Activated CD4-positive, alpha-beta T cell treated with anti-CD3 and anti-CD28 coated beads for 36 hours (primary cell): ENCODE measurements at regions not wholly inside any gene's neighbourhood (a gene's known extent, or its start where the extent isn't known, plus 50 kb on each side); places are given as distances from the start of the nearest gene placed in this dataset.

Source experiments
- ATAC-seq: fragments of 200-7000 bp; cut with Tn5 transposase; one replicate; pipeline ENCODE4 v1.10.0; 2021; ENCODE audit warnings: mild to moderate bottlenecking, moderate library complexity
- CTCF ChIA-PET: fragments of 350-600 bp; sonication (Branson Sonifier 250); formaldehyde crosslinking; loops from one replicate; lab custom pipeline; 2021; ENCODE audit warnings: antibody characterized with exemption; lab: Charles Lee
- POLR2A ChIA-PET: fragments of 350-600 bp; sonication (Branson Sonifier 250); formaldehyde crosslinking; loops from one replicate; lab custom pipeline; 2021; ENCODE audit warnings: antibody characterized with exemption, inconsistent platforms; lab: Charles Lee
- DNase-seq: peaks from one replicate; pipeline ENCODE4 v3.0.0-alpha.2; 2020
- H3K27ac Mint-ChIP-seq: one replicate; pipeline ENCODE4 v1.8.0; 2021; ENCODE audit warnings: mixed read lengths
- H3K27me3 Mint-ChIP-seq: one replicate; pipeline ENCODE4 v1.8.0; 2021; ENCODE audit warnings: mixed read lengths
- H3K36me3 Mint-ChIP-seq: one replicate; pipeline ENCODE4 v1.8.0; 2021; ENCODE audit warnings: low read depth, mixed read lengths
- H3K4me1 Mint-ChIP-seq: one replicate; pipeline ENCODE4 v1.8.0; 2021; ENCODE audit warnings: mixed read lengths
- H3K4me3 Mint-ChIP-seq: one replicate; pipeline ENCODE4 v1.8.0; 2021; ENCODE audit warnings: mild to moderate bottlenecking, moderate library complexity, mixed read lengths
- H3K9me3 Mint-ChIP-seq: one replicate; pipeline ENCODE4 v1.8.0; 2021; ENCODE audit warnings: low read depth, mixed read lengths
- intact Hi-C, 2 experiments: fragments of 100-400 bp; cut with DNase I in 1 of 2; cut with micrococcal nuclease in 1 of 2; formaldehyde crosslinking; loops; one replicate each; pipeline versions ENCODE4 v1.14.2 to v1.15.1; 2022 to 2024; cut with DNase I, micrococcal nuclease

- H3K9me3 Mint-ChIP-seq = no peaks in the 10 kb centered on the region
- DNase-seq (no peak), ATAC-seq (no peak)
- H3K4me1 Mint-ChIP-seq = no peaks in the 10 kb centered on the region
- no peak overlapping the region for H3K27ac Mint-ChIP-seq
- H3K27me3 Mint-ChIP-seq = peaks cover 7% of the 10 kb centered on the region
- H3K4me3 Mint-ChIP-seq = no peak overlapping the region
- H3K36me3 Mint-ChIP-seq = no peaks in the 10 kb centered on the region
- ChIA-PET POLR2A (no interaction called here), CTCF (no interaction called here)
- intact Hi-C loops = no loop called here
Measured at GRCh38 chr12:130263996-130264395, 73.7 kb upstream of the PIWIL1 start.

- Mint-ChIP-seq H3K4me3 (no peak overlapping the region), H3K9me3 (no peaks in the 10 kb centered on the region), H3K27ac (no peak overlapping the region), H3K36me3 (no peaks in the 10 kb centered on the region), H3K27me3 (peaks cover 8% of the 10 kb centered on the region), H3K4me1 (no peaks in the 10 kb centered on the region)
- intact Hi-C loops = no loop called here
- POLR2A ChIA-PET = no interaction called here
- CTCF ChIA-PET = interaction anchor here (0.6 kb wide), 1 partner anchor 117 kb away, joined by 3 read pairs; no protein-coding TSS in a partner anchor
- ATAC-seq (no peak), DNase-seq (peak; percentile 15)
Measured at GRCh38 chr12:130266751-130267150, 70.9 kb upstream of the PIWIL1 start.

- intact Hi-C loops = loop anchor here (2.0 to 5.0 kb wide), 2 partner anchors 233 to 467 kb away; no protein-coding TSS in a partner anchor
Measured at GRCh38 chr12:130280231-130280630, 57.5 kb upstream of the PIWIL1 start.

GRCh38 chr12:130280742-130281141, 56.9 kb upstream of the PIWIL1 start:
- H3K4me1 Mint-ChIP-seq = peaks cover 5% of the 10 kb centered on the region
- no peak overlapping the region for H3K4me3 Mint-ChIP-seq
- H3K36me3 Mint-ChIP-seq = no peaks in the 10 kb centered on the region
- no peak overlapping the region for H3K27ac Mint-ChIP-seq
- no peaks in the 10 kb centered on the region for H3K9me3 Mint-ChIP-seq
- POLR2A ChIA-PET = no interaction called here
- ATAC-seq (no peak), DNase-seq (no peak)
- intact Hi-C loops = loop anchor here (1.0 to 5.0 kb wide), 4 partner anchors 55 to 468 kb away; no protein-coding TSS in a partner anchor
- peaks cover 4% of the 10 kb centered on the region for H3K27me3 Mint-ChIP-seq
- CTCF ChIA-PET = interaction anchor here (0.6 to 3.0 kb wide), 16 partner anchors 12 to 468 kb away, joined by 3 to 14 read pairs (median 3); no protein-coding TSS in a partner anchor

More at GRCh38 chr12:130280231-130280630, 57.5 kb upstream of the PIWIL1 start:
- POLR2A ChIA-PET = no interaction called here
- Mint-ChIP-seq H3K27ac (no peak overlapping the region), H3K4me1 (peaks cover 5% of the 10 kb centered on the region), H3K4me3 (no peak overlapping the region), H3K27me3 (peaks cover 5% of the 10 kb centered on the region), H3K36me3 (no peaks in the 10 kb centered on the region), H3K9me3 (no peaks in the 10 kb centered on the region)
- peak; percentile 85 for ATAC-seq
- CTCF ChIA-PET = interaction anchor here (0.6 to 3.0 kb wide), 7 partner anchors 13 to 1184 kb away, joined by 3 to 14 read pairs (median 3); no protein-coding TSS in a partner anchor
- peak; percentile 28 for DNase-seq

- peak; percentile 77 for DNase-seq
- Mint-ChIP-seq H3K36me3 (no peaks in the 10 kb centered on the region), H3K4me3 (peak overlapping the region; percentile 54), H3K9me3 (no peaks in the 10 kb centered on the region), H3K27me3 (peaks cover 3% of the 10 kb centered on the region), H3K4me1 (peaks cover 5% of the 10 kb centered on the region), H3K27ac (no peak overlapping the region)
- ATAC-seq = peak; percentile 77
- POLR2A ChIA-PET = no interaction called here
- intact Hi-C loops = loop anchor here (1.0 to 5.0 kb wide), 4 partner anchors 54 to 467 kb away; no protein-coding TSS in a partner anchor
- CTCF ChIA-PET = interaction anchor here (0.6 to 3.0 kb wide), 15 partner anchors 11 to 467 kb away, joined by 3 to 14 read pairs (median 3); no protein-coding TSS in a partner anchor
Measured at GRCh38 chr12:130281153-130281799, 56.4 kb upstream of the PIWIL1 start.

GRCh38 chr12:130286041-130286440, 51.6 kb upstream of the PIWIL1 start:
- ChIA-PET POLR2A (no interaction called here), CTCF (interaction anchor here (0.8 to 1.2 kb wide), 3 partner anchors 39 to 244 kb away, joined by 3 read pairs; no protein-coding TSS in a partner anchor)
- H3K27me3 Mint-ChIP-seq = peaks cover 5% of the 10 kb centered on the region
- no peak overlapping the region for H3K27ac Mint-ChIP-seq
- H3K4me1 Mint-ChIP-seq = no peaks in the 10 kb centered on the region
- H3K36me3 Mint-ChIP-seq = no peaks in the 10 kb centered on the region
- no peak overlapping the region for H3K4me3 Mint-ChIP-seq
- ATAC-seq (no peak), DNase-seq (peak; percentile 20)
- peaks cover 3% of the 10 kb centered on the region for H3K9me3 Mint-ChIP-seq
- intact Hi-C loops = no loop called here

GRCh38 chr12:130286741-130287440, 50.8 kb upstream of the PIWIL1 start:
- H3K4me1 Mint-ChIP-seq = no peaks in the 10 kb centered on the region
- H3K9me3 Mint-ChIP-seq = peaks cover 5% of the 10 kb centered on the region
- no peaks in the 10 kb centered on the region for H3K36me3 Mint-ChIP-seq
- ChIA-PET POLR2A (no interaction called here), CTCF (interaction anchor here (0.8 to 1.2 kb wide), 2 partner anchors 38 to 245 kb away, joined by 3 read pairs; no protein-coding TSS in a partner anchor)
- ATAC-seq (no peak), DNase-seq (no peak)
- no peak overlapping the region for H3K4me3 Mint-ChIP-seq
- intact Hi-C loops = no loop called here
- H3K27ac Mint-ChIP-seq = no peak overlapping the region
- peaks cover 5% of the 10 kb centered on the region for H3K27me3 Mint-ChIP-seq
